EL (cell line): ENCODE measurements at regions not wholly inside any gene's neighbourhood (a gene's known extent, or its start where the extent isn't known, plus 50 kb on each side); places are given as distances from the start of the nearest gene placed in this dataset.
"Not testable (repeated sequence)": the region's sequence is repeated elsewhere in the genome, so short reads cannot be mapped to it uniquely, and the experiment has no call there.

ENCODE experiments used
- DNase-seq: peaks from one replicate; pipeline ENCODE4 v3.0.0-alpha.2; 2016

GRCh38 chr6:137717074-137718073 is 149.7 kb upstream of the TNFAIP3 start:
- no peak for DNase-seq

DNA sequence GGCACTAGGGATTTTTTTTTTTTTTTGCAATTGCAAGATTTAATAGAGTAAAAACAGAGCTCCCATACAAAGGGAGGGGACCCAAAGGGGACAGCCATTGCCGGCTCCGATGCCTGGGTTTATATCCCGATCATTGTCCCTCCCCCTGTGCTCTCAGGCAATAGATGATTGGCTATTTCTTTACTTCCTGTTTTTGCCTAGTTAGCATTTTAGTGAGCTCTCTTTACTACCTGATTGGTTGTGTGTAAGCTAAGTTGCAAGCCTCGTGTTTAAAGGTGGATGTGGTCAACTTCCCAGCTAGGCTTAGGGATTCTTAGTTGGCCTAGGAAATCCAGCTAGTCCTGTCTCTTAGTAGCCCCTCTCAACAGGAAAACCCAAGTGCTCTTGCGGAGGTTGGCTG is 148.2 kb upstream of the TNFAIP3 start:
- DNase-seq: not testable (repeated sequence)

DNA sequence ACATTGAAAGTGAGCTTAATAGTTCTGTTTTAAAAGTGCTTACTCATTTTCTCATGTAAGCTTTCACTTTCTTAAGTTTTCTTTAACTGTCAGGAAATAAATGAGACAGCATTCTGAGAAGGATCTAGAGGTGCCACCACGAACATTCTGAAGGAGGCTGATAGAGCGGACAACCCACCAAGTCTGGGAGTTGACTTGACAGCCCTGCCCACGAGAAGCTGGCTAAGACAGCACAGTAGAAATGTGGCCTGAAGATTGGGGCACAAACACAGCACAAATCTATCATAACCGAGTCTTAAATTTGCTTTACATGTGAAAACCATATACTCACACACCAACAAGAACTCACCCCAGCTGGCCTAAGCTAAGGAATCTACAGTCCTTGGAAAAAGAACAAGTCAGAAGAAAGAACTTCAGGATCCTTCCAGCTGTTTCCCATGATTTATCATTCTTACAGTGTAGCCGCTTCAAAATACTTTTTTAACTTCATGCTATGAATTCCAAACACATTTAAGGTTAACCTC is 144.2 kb upstream of the TNFAIP3 start:
- DNase-seq: no peak

DNA sequence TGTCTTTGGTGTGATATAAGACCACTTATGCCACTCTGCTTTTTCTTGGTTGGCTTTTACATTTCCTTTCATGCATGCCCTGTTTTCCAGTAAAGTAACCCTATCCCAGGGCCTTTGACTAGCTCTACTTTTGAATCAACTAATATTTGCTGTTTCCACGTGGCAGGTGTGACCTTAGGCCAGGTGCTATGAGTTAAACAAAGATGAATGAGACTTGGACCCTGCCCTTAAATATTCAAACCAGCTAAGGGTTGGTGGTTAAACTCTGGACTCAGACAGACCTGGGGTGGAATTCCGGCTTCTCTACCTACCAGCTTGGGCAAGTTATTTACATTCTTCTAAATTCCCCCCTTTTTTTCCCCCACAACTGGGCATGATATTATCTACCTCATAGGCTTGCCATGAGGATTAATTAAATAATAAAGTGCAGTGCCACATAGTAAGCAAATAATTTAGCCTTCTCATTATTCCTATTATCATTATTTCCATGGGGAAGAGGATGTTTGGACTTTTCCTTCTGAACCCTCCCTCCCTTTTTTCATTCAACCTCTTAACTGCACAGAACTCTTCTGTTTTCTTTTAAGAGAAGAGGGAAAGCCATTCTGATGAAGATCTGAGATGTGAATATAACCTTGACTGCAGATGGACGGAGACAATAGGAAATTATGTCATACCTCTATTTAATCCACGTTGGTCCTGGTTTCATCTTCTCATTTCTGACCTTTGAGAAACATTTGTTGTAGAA is 143.6 kb upstream of the TNFAIP3 start:
- DNase-seq: no peak

GRCh38 chr6:137724018-137724403 is 143.0 kb upstream of the TNFAIP3 start:
- no peak for DNase-seq

DNA sequence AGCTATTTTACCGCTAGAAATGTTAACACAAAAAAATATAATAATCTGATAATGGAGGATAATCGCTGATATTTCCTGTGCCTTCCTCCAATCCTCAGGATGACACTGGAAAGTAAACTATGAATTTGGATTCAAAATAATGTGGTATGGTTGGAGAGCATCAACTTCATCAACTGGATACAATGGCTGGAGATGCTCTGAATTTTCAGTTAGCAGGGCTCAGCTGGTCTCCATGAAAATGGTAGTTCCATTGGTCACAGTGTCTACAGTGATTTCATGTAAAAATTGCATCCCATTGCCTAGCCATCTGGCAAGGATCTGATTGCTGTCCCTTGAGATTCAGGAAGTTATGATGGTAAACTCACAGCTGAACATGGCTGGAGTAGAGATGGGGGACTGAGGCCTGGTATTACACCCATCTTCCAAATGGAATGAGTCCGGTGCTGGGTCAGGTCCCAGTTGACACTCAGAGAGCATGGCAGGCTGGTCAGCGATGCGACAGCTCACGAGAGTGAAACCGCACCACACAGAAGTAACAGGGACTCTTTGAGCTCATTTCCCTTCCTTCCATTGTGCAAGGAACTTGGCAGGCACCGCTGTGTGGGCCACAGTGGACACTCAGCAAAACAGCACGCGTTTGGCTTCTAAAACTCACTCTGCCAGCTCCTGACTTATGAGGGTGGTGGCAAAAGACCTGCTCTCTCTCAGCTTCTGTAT is 142.4 kb upstream of the TNFAIP3 start:
- DNase-seq: no peak

DNA sequence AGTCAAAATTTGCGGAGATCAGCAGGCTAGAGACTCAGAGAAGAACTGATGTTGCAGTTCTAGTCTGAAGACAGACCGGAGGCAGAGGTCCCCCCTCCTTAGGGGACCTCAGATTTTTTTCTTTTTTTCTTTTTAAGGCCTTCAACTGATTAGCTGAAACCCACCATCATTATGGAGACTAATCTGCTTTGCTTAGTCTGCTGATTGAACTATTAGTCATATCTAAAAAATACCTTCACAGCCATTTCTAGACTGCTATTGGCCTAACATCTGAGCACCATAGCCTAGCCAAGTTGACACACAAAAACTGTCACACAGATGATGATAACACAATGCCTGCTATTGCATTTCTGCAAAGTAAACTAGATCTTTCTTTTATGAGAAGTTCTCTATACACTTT is 141.1 kb upstream of the TNFAIP3 start:
- DNase-seq: no peak

DNA sequence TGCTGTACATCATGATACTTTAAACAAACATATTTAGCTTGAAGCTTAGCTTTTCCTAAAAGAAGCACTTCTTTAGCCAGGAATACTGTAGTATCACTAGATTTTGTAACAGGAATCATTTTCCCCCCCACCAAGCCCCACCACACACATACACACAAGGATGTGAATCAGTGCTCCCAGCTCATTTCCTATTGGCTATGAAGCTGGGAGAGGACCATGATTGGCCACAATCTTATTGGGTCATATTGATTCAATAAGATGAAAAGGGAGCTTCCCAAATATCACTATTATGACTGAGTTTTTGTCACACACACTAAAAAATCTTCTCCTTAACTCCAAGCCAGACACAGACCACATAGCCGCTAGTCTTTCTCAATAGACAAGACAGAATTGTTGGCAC is 140.5 kb upstream of the TNFAIP3 start:
- DNase-seq: no peak

GRCh38 chr6:137727216-137727765 is 139.8 kb upstream of the TNFAIP3 start:
- DNase-seq: no peak

DNA sequence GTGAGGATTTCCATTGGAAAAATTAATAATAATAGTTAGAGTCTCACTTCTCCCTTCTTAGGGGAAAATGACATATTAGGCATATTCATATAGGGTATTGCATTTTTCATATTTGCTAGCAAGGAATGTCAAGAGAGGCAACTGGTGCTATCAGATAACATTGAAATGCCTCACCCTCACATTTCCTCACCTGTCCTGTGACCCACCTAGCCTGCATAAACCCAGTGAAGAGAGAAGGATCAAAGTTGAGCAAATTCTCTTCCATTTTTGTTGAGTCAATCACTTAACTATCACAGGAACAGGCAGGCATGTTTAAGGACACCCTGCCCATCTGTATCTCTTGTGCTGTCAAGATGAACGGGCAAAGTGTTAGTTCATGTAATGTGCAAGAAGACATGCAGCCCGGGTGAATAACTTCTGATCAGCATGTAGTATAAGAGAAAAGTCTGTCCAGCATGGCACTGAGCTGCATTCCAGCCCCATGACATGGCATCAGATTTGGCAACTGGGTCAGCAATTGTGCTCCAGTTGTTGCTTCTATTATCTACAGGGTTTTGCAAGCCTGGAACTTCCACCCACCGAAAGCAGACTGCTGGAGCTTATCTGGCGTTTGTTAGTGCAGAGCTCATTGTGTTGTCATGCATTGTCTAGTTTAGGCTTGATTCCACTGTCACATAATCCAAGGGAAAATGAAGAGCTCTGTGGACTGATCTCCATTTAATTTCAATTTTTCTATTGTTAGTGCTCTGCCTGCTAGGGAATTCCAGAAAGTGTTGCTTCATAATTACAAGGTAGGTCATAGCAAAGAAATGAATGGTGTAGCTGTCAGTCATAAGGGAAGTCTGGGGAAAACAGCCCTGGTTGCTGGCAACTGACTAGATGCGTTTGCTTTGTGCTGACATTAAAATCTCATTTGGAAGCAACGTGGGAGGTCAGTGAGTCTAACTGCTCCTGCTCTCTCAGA is 138.4 kb upstream of the TNFAIP3 start:
- DNase-seq: peak; percentile 88

GRCh38 chr6:137729866-137730629 is 137.0 kb upstream of the TNFAIP3 start:
- peak; percentile 52 for DNase-seq

- no peak for DNase-seq
These were observed 135.5 kb upstream of the TNFAIP3 start for GRCh38 chr6:137731600-137731959.

GRCh38 chr6:137731960-137732616 is 135.0 kb upstream of the TNFAIP3 start:
- DNase-seq: peak; percentile 61

- DNase-seq: no peak
These were observed 133.7 kb upstream of the TNFAIP3 start for GRCh38 chr6:137733372-137733771.

- no peak for DNase-seq
These were observed 132.8 kb upstream of the TNFAIP3 start for GRCh38 chr6:137734005-137734874.

GRCh38 chr6:137734875-137735182 is 132.2 kb upstream of the TNFAIP3 start:
- no peak for DNase-seq

- DNase-seq: no peak
These were observed 130.8 kb upstream of the TNFAIP3 start for GRCh38 chr6:137736048-137736818.

DNA sequence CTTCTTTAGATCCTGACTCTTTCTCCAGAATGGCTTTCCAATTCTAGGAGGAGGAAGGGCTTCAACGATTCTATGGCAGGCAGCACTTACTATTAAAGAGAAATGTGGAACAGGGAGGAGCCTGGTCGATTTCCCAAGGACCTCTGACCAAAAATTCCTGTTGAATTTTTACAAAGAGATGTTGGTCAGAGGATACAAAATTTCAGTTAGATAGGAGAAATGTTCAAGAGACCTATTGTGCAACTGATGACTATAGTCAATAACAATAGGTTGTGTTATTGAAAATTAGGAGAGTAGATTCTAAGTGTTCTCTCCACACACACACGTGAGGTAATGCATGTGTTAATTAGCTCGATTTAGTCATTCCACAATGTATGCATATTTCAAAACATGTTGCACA is 130.1 kb upstream of the TNFAIP3 start:
- no peak for DNase-seq
